K562 (cell line): ENCODE measurements at regions not wholly inside any gene's neighbourhood (a gene's known extent, or its start where the extent isn't known, plus 50 kb on each side); places are given as distances from the start of the nearest gene placed in this dataset.

Experiments
- HEY1 ChIP-seq: fragments of 250-450 bp; sonication (Bioruptor Pico); IDR thresholded peaks from 2 replicates; pipeline ENCODE4 v1.5.0; 2020; ENCODE audit warnings: mild to moderate bottlenecking, moderate library complexity, borderline replicate concordance
- NR2C2 ChIP-seq, 2 experiments: fragments of 200-800 bp in 1 of 2; sonication (Bioruptor generic) in 1 of 2; sonication (generic) in 1 of 2; formaldehyde crosslinking in 1 of 2; IDR thresholded peaks; 2 replicates each; pipeline versions ENCODE4 v1.6.1 to v1.8.0; 2016 to 2022; ENCODE audit warnings: mild to moderate bottlenecking in 1 of 2, missing compliant biosample characterization in 1 of 2, missing genetic modification characterization in 1 of 2, missing genetic modification reagents in 1 of 2

DNA sequence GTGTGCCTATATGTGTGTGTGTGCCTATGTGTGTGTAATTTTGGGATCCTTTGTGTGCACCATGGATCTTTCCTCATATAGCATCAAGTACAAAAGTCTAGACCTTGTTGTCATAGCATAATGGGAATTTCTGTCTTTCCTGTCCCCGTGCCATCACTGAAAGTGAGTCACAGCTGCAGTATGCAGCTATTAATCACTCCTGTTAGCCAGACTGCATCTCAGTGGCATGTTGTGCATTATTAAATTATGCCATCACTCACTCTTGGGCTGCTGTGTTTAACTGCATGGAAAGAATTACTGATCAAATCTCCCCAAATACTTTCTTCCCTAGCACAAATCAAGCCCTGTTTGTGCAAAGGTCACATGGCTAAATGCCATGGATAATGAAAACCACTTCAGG lies 92.4 kb downstream of the CBLN1 start:
- TF ChIP-seq HEY1 (CRISPR knock-in tag) (no peak), NR2C2 (CRISPR knock-in tag; IDR thresholded peaks at IDR 0.05) (no peak), NR2C2 (tag; IDR thresholded peaks at IDR 0.05) (no peak)
